H1 (cell line): ENCODE measurements at regions not wholly inside any gene's neighbourhood (a gene's known extent, or its start where the extent isn't known, plus 50 kb on each side); places are given as distances from the start of the nearest gene placed in this dataset.

Source experiments
- CTCF ChIP-seq, 3 experiments: IDR thresholded peaks; 1 replicate in 2 of 3; 2 replicates in 1 of 3; pipeline versions ENCODE4 v1.5.1 to v1.6.1; 2011; ENCODE audit warnings: low read length in 3 of 3, mild to moderate bottlenecking in 3 of 3, inconsistent platforms in 2 of 3, low read depth in 1 of 3, moderate library complexity in 1 of 3; ENCODE audit not compliant: insufficient read depth in 1 of 3; ENCODE audit errors: control extremely low read depth in 1 of 3
- MAX ChIP-seq: IDR thresholded peaks from 2 replicates; pipeline ENCODE4 v1.6.1; 2012; ENCODE audit warnings: inconsistent platforms
- POLR2A ChIP-seq, 2 experiments: IDR thresholded peaks; 1 replicate in 1 of 2; 2 replicates in 1 of 2; pipeline ENCODE4 v1.6.1; 2011; ENCODE audit warnings: low read depth in 2 of 2, low read length in 2 of 2, mild to moderate bottlenecking in 2 of 2; ENCODE audit errors: control extremely low read depth in 1 of 2
- RAD21 ChIP-seq, 2 experiments: IDR thresholded peaks in 1 of 2; conservative IDR thresholded peaks in 1 of 2; 2 replicates each; pipeline ENCODE4 v1.6.1; 2011; ENCODE audit warnings: low read depth in 2 of 2, low read length in 2 of 2, improper control_type of control experiment in 1 of 2, inconsistent platforms in 1 of 2, mild to moderate bottlenecking in 1 of 2, moderate library complexity in 1 of 2
- SP1 ChIP-seq: IDR thresholded peaks from 2 replicates; pipeline ENCODE4 v1.6.1; 2011; ENCODE audit warnings: low read depth, low read length
- TCF12 ChIP-seq: IDR thresholded peaks from 2 replicates; pipeline ENCODE4 v1.6.1; 2011; ENCODE audit warnings: low read depth, mild to moderate bottlenecking, low read length

- TF ChIP-seq CTCF (IDR thresholded peaks at IDR 0.05; ENCODE audit: control extremely low read depth in 1 of 3, insufficient read depth in 1 of 3, low read depth in 1 of 3, low read length in 3 of 3) (no peak), POLR2A (IDR thresholded peaks at IDR 0.05; ENCODE audit: control extremely low read depth in 1 of 2, low read depth in 2 of 2, low read length in 2 of 2) (no peak), RAD21 (IDR thresholded peaks at IDR 0.05 in 1 of 2, conservative IDR thresholded peaks at IDR 0.05 in 1 of 2; ENCODE audit: low read depth in 2 of 2, low read length in 2 of 2) (no peak), SP1 (no peak), MAX (no peak), TCF12 (no peak)
These were observed 63.8 kb upstream of the CHORDC1 start for GRCh38 chr11:90286640-90287039.
